Common myeloid progenitor, CD34-positive (primary cell): ENCODE measurements at regions not wholly inside any gene's neighbourhood (a gene's known extent, or its start where the extent isn't known, plus 50 kb on each side); places are given as distances from the start of the nearest gene placed in this dataset.
A peak's percentile ranks its signal among the peaks of the same experiment; 100 is the strongest.

Experiments used
- CTCF ChIA-PET: fragments of 350-600 bp; sonication (Branson Sonifier 250); formaldehyde crosslinking; loops from one replicate; lab custom pipeline; 2021; ENCODE audit warnings: antibody characterized with exemption; lab: Charles Lee
- POLR2A ChIA-PET: fragments of 350-600 bp; sonication (Branson Sonifier 250); formaldehyde crosslinking; loops from one replicate; lab custom pipeline; 2021; ENCODE audit warnings: antibody characterized with exemption; lab: Charles Lee
- DNase-seq, 3 donors: peaks; one replicate each; pipeline versions ENCODE4 v3.0.0 to v3.0.0-alpha.2; 2013
- H3K27ac ChIP-seq, 2 experiments: 1 replicate in 1 of 2; 2 replicates in 1 of 2; pipeline ENCODE4 v1.7.0; 2013; ENCODE audit warnings: inconsistent platforms in 2 of 2, low read length in 2 of 2, mild to moderate bottlenecking in 2 of 2, low read depth in 1 of 2, moderate library complexity in 1 of 2; ENCODE audit not compliant: severe bottlenecking in 2 of 2, insufficient read depth in 1 of 2, poor library complexity in 1 of 2
- H3K27me3 ChIP-seq, 5 experiments: replicated peaks in 2 of 5; 1 replicate in 3 of 5; 2 replicates in 2 of 5; pipeline versions ENCODE4 v1.6.1 to v1.7.0; 2013; ENCODE audit warnings: low read length in 4 of 5, mild to moderate bottlenecking in 2 of 5, moderate library complexity in 2 of 5, inconsistent platforms in 1 of 5; ENCODE audit not compliant: insufficient read depth in 5 of 5, control insufficient read depth in 4 of 5
- H3K36me3 ChIP-seq, 4 experiments: 1 replicate in 2 of 4; 2 replicates in 2 of 4; pipeline versions ENCODE4 v1.6.1 to v1.7.0; 2013; ENCODE audit warnings: low read length in 3 of 4, control low read depth in 1 of 4, mild to moderate bottlenecking in 1 of 4; ENCODE audit not compliant: control insufficient read depth in 4 of 4, insufficient read depth in 4 of 4
- H3K4me1 ChIP-seq, 4 experiments: 1 replicate in 3 of 4; 2 replicates in 1 of 4; pipeline versions ENCODE4 v1.6.1 to v1.7.1; 2013; ENCODE audit warnings: low read length in 3 of 4, mild to moderate bottlenecking in 3 of 4, control low read depth in 1 of 4, inconsistent platforms in 1 of 4, moderate library complexity in 1 of 4; ENCODE audit not compliant: control insufficient read depth in 4 of 4, insufficient read depth in 4 of 4; ENCODE audit errors: control extremely low read depth in 1 of 4
- H3K4me3 ChIP-seq, 7 experiments: 1 replicate in 4 of 7; 2 replicates in 3 of 7; pipeline versions ENCODE4 v1.5.1 to v1.7.0; 2013; ENCODE audit warnings: mild to moderate bottlenecking in 7 of 7, low read length in 6 of 7, moderate library complexity in 6 of 7, inconsistent platforms in 2 of 7, low read depth in 2 of 7, control low read depth in 1 of 7; ENCODE audit not compliant: insufficient read depth in 4 of 7, control insufficient read depth in 1 of 7; ENCODE audit errors: extremely low read depth in 1 of 7
- H3K9me3 ChIP-seq, 5 experiments: 1 replicate in 4 of 5; 2 replicates in 1 of 5; pipeline versions ENCODE4 v1.6.1 to v1.7.1; 2013; ENCODE audit warnings: low read length in 4 of 5, mild to moderate bottlenecking in 2 of 5, inconsistent platforms in 1 of 5, low read depth in 1 of 5, moderate library complexity in 1 of 5; ENCODE audit not compliant: control insufficient read depth in 4 of 5, insufficient read depth in 2 of 5; ENCODE audit errors: control extremely low read depth in 1 of 5
- WGBS: methylation state at CpG from one replicate; pipeline ENCODE4 v1.1.5; 2013; ENCODE audit not compliant: insufficient coverage; 5-methylcytosine and 5-hydroxymethylcytosine counted together

GRCh38 chr10:9229702-9230244 is 1175.3 kb downstream of the GATA3 start:
- CTCF ChIA-PET: no interaction called here
- no peaks in the 10 kb centered on the region for H3K9me3 ChIP-seq
- DNase-seq: peak in 2 of 3 donors; percentile 4 to 7
- H3K4me3 ChIP-seq: peak overlapping the region in 2 of 7 experiments; percentile 41 to 45
- no peaks in the 10 kb centered on the region for H3K36me3 ChIP-seq
- H3K27me3 ChIP-seq: no peaks in the 10 kb centered on the region
- H3K27ac ChIP-seq: no peak overlapping the region
- POLR2A ChIA-PET: no interaction called here
- WGBS: 55% methylated on average over 4 of the region's 10 CpGs
- peaks cover 0 to 3% (median 1%) of the 10 kb centered on the region in 4 experiments for H3K4me1 ChIP-seq

DNA sequence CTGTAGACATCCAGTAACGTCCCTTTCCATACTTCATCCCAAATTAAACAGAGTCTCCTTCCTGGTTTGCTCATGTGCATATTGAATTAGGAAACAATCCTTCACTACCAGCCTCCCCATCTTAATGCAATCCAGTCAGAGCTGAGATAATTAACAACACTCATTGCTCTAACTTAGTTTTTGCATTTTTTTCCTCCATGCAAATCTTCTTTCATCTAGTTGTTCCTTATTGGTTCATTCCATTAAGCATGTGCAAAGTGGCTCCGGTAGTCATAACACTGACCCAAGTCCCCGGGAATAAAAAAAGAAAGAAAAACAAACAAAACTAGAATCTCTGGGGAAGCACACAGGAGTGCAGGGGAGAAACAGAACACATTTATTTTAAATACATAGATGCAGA is 1176.1 kb downstream of the GATA3 start:
- Histone ChIP-seq H3K27me3 (no peaks in the 10 kb centered on the region), H3K4me3 (no peak overlapping the region), H3K9me3 (no peaks in the 10 kb centered on the region), H3K4me1 (peaks cover 0 to 3% (median 1%) of the 10 kb centered on the region in 4 experiments), H3K27ac (no peak overlapping the region), H3K36me3 (no peaks in the 10 kb centered on the region)
- WGBS: 93% methylated on average over 3 of the region's 3 CpGs
- no peak for DNase-seq
- POLR2A ChIA-PET: no interaction called here
- CTCF ChIA-PET: no interaction called here

- Histone ChIP-seq H3K4me1 (peaks cover 0 to 3% (median 1%) of the 10 kb centered on the region in 4 experiments), H3K27me3 (no peaks in the 10 kb centered on the region), H3K4me3 (no peak overlapping the region), H3K9me3 (no peaks in the 10 kb centered on the region), H3K36me3 (no peaks in the 10 kb centered on the region), H3K27ac (no peak overlapping the region)
- CTCF ChIA-PET: no interaction called here
- no peak for DNase-seq
- WGBS: no CpG with 5 or more reads among the region's 1 CpG
- POLR2A ChIA-PET: no interaction called here
Observed at GRCh38 chr10:9234191-9234590, 1179.7 kb downstream of the GATA3 start.

DNA sequence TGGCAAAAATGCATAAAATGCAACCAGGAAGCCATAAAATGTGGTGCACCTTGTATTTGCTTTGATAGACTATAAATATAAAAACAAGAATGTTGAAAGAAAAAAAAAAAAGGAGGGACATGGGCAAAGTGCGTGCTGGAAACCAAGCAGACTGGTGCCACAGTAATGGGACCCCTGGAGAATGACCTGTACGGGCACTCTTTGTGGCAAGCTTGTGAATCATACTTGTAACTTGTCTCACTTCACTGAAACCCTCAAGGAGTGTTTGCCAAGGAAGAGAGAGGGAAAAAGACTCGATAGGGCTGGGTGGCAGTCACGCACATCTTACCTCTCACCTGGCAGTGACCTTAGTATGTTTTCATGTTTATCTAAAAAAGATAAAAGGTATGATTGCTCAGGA is 1183.6 kb downstream of the GATA3 start:
- 96% methylated on average over 3 of the region's 4 CpGs for WGBS
- H3K36me3 ChIP-seq: no peaks in the 10 kb centered on the region
- ChIA-PET CTCF (no interaction called here), POLR2A (no interaction called here)
- H3K4me1 ChIP-seq: no peaks in the 10 kb centered on the region
- no peak for DNase-seq
- no peaks in the 10 kb centered on the region for H3K9me3 ChIP-seq
- no peak overlapping the region for H3K27ac ChIP-seq
- no peaks in the 10 kb centered on the region for H3K27me3 ChIP-seq
- no peak overlapping the region for H3K4me3 ChIP-seq

DNA sequence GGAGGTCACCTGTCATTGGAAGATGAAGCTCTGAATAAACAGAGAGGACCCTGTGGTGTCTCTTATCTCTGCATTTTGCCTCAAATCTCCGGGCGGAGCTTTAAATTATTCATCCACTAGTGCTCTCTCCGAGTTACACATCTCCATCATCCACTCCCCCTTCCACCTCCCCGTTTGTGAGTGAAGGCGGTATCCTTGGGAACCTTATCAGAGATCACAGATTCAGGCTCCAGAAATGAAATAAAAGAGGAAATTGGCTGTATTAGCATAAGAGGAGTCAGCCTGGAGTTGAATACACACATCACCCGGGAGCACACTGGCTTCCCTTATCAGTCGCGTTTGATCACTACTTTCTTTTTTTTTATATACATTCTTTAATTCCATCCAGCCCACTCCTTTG is 1184.8 kb downstream of the GATA3 start:
- ChIA-PET CTCF (no interaction called here), POLR2A (no interaction called here)
- Histone ChIP-seq H3K36me3 (no peaks in the 10 kb centered on the region), H3K9me3 (no peaks in the 10 kb centered on the region), H3K27me3 (no peaks in the 10 kb centered on the region), H3K4me3 (no peak overlapping the region), H3K4me1 (no peaks in the 10 kb centered on the region), H3K27ac (no peak overlapping the region)
- 100% methylated on average over 2 of the region's 8 CpGs for WGBS
- peak; percentile 2 to 45 (median 40) for DNase-seq

DNA sequence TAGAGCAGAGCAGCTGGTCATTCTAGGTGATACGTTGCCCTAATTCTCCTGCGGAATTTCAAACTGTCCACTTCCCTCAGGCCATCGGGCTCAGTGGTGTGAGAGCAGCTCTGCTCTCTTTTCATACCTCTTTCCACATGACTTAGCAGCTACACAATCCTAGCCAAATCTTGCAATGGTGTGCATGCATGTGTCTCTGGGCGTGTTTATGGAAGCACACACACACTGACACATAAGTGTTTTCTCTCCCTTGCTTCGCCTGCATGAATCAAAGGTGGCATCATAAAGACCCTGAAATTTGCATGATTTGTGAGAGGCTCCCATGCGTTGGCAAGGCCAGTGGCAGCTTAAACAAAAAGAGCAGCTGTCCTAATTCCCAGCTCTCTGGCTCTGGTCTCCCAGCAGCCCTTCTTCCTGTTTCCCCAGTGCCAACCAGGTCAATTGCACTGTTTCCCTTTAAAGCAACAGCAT is 1189.5 kb downstream of the GATA3 start:
- Histone ChIP-seq H3K27me3 (no peaks in the 10 kb centered on the region), H3K4me3 (no peak overlapping the region), H3K36me3 (no peaks in the 10 kb centered on the region), H3K27ac (no peak overlapping the region), H3K4me1 (no peaks in the 10 kb centered on the region), H3K9me3 (no peaks in the 10 kb centered on the region)
- WGBS: 100% methylated on average over 6 of the region's 6 CpGs
- DNase-seq: no peak
- POLR2A ChIA-PET: no interaction called here
- CTCF ChIA-PET: no interaction called here

DNA sequence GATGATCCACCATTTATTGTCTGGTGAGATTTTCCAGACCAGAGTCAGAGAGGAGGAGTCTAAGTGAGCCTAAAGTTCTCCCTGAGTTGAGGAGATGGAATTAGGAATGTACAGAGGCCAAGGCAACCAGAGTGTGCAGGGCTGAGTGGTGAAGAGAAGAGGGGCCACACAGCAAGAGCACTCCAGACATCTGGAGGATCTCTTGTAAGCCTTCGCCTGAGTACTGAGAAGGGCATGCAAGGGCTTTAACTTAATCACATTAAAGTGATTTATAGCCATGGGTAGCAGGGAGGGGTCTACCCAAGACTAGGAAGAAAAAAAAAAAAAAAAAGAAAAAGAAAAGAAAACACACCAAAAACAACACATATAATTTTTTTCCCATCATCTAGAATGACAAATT is 1190.4 kb downstream of the GATA3 start:
- no peaks in the 10 kb centered on the region for H3K9me3 ChIP-seq
- no peak overlapping the region for H3K27ac ChIP-seq
- no peak overlapping the region for H3K4me3 ChIP-seq
- no peaks in the 10 kb centered on the region for H3K27me3 ChIP-seq
- no peak for DNase-seq
- ChIA-PET POLR2A (no interaction called here), CTCF (interaction anchor here (0.7 kb wide), 1 partner anchor 17 kb away, joined by 3 read pairs; no protein-coding TSS in a partner anchor)
- H3K36me3 ChIP-seq: no peaks in the 10 kb centered on the region
- no CpG with 5 or more reads among the region's 1 CpG for WGBS
- H3K4me1 ChIP-seq: no peaks in the 10 kb centered on the region
